GM19395 (cell line): ENCODE measurements at regions not wholly inside any gene's neighbourhood (a gene's known extent, or its start where the extent isn't known, plus 50 kb on each side); places are given as distances from the start of the nearest gene placed in this dataset.

Source experiments
- ATAC-seq: cut with Tn5 transposase; IDR thresholded peaks from one replicate; pipeline ENCODE4 v1.9.1; 2021; ENCODE audit warnings: mild to moderate bottlenecking, moderate library complexity; ENCODE audit not compliant: unreplicated experiment

GRCh38 chr5:116702776-116703175 is 128.2 kb upstream of the SEMA6A start:
- ATAC-seq: peak; percentile 52

- ATAC-seq: peak; percentile 43
These were observed 124.7 kb upstream of the SEMA6A start for GRCh38 chr5:116699332-116699731.

GRCh38 chr5:116696366-116696765 is 121.7 kb upstream of the SEMA6A start:
- ATAC-seq: peak; percentile 78

- ATAC-seq: no peak
These were observed 121.1 kb upstream of the SEMA6A start for GRCh38 chr5:116695681-116696080.

- ATAC-seq: no peak
These were observed 111.8 kb upstream of the SEMA6A start for GRCh38 chr5:116686438-116686837.

- no peak for ATAC-seq
These were observed 111.3 kb upstream of the SEMA6A start for GRCh38 chr5:116685931-116686330.

GRCh38 chr5:116685069-116685468 is 110.4 kb upstream of the SEMA6A start:
- no peak for ATAC-seq

GRCh38 chr5:116681334-116682013 is 106.9 kb upstream of the SEMA6A start:
- ATAC-seq: peak; percentile 98

GRCh38 chr5:116675626-116675910 is 100.9 kb upstream of the SEMA6A start:
- ATAC-seq: no peak

- no peak for ATAC-seq
These were observed 100.4 kb upstream of the SEMA6A start for GRCh38 chr5:116674881-116675625.

GRCh38 chr5:116673453-116673852 is 98.8 kb upstream of the SEMA6A start:
- no peak for ATAC-seq

GRCh38 chr5:116672203-116672602 is 97.6 kb upstream of the SEMA6A start:
- ATAC-seq: no peak

- peak; percentile 96 for ATAC-seq
These were observed 96.7 kb upstream of the SEMA6A start for GRCh38 chr5:116671211-116671736.

GRCh38 chr5:116669261-116670031 is 94.8 kb upstream of the SEMA6A start:
- ATAC-seq: no peak

GRCh38 chr5:116668390-116668789 is 93.8 kb upstream of the SEMA6A start:
- no peak for ATAC-seq

GRCh38 chr5:116666901-116667300 is 92.3 kb upstream of the SEMA6A start:
- no peak for ATAC-seq

GRCh38 chr5:116664988-116665387 is 90.4 kb upstream of the SEMA6A start:
- ATAC-seq: no peak

GRCh38 chr5:116663081-116663480 is 88.5 kb upstream of the SEMA6A start:
- ATAC-seq: no peak

- ATAC-seq: no peak
These were observed 86.8 kb upstream of the SEMA6A start for GRCh38 chr5:116661419-116661818.

GRCh38 chr5:116660929-116661328 is 86.3 kb upstream of the SEMA6A start:
- no peak for ATAC-seq

GRCh38 chr5:116658830-116659229 is 84.2 kb upstream of the SEMA6A start:
- ATAC-seq: no peak

- ATAC-seq: no peak
These were observed 83.5 kb upstream of the SEMA6A start for GRCh38 chr5:116658141-116658540.
